ENCODE measurements at regions not wholly inside any gene's neighbourhood (a gene's known extent, or its start where the extent isn't known, plus 50 kb on each side); places are given as distances from the start of the nearest gene placed in this dataset.

DNA sequence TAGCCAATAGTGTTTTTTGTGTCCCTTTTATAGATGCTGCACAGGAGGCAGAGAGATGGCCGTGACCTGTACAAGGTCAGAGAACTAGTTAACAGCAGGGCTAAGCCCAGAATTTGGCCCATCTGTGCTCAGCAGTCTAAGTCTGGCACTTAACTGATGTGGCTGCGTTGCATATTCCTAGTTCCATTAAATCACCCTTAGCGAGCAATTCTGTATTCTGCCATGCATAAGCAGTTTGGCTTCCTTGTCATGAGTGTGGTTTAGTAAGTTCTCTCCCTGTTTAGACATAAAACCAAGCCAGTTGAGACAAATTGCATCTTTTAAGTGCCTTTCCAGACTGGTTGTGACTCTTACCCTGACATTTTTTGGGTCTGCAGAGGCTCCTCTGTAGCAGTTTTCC, 230.6 kb upstream of the TENM4 start:
- Histone ChIP-seq H3K27ac (no peak overlapping the region), H3K4me3 (no peak overlapping the region)
- TF ChIP-seq, protein P1, sequence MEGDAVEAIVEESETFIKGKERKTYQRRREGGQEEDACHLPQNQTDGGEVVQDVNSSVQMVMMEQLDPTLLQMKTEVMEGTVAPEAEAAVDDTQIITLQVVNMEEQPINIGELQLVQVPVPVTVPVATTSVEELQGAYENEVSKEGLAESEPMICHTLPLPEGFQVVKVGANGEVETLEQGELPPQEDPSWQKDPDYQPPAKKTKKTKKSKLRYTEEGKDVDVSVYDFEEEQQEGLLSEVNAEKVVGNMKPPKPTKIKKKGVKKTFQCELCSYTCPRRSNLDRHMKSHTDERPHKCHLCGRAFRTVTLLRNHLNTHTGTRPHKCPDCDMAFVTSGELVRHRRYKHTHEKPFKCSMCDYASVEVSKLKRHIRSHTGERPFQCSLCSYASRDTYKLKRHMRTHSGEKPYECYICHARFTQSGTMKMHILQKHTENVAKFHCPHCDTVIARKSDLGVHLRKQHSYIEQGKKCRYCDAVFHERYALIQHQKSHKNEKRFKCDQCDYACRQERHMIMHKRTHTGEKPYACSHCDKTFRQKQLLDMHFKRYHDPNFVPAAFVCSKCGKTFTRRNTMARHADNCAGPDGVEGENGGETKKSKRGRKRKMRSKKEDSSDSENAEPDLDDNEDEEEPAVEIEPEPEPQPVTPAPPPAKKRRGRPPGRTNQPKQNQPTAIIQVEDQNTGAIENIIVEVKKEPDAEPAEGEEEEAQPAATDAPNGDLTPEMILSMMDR (IDR thresholded peaks at IDR 0.05) = no peak
- DNase-seq (ENCODE audit: low spot score) = no peak

DNA sequence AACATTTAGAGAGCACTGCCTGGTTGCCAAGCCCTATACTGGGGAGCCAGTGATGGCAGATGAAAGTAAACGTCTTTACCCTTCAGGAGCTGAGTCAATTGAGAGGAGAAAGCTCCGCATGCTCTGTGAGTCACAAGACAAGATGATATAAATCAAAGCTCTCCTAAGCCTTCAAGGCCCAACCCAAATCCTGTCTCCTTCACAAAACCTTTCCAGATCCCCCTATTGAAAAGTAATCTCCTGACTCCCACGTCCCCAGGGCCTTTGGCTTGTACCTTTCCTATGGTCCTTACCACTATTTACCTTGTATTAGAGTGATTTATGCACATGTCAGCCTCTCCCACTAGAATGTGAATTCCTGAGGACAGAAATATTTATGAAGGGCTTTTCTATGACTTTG, 230.1 kb upstream of the TENM4 start:
- no peak for DNase-seq (ENCODE audit: low spot score)
- TF ChIP-seq, protein P1 (IDR thresholded peaks at IDR 0.05) = no peak
- no peak overlapping the region for H3K27ac ChIP-seq
- H3K4me3 ChIP-seq = no peak overlapping the region

DNA sequence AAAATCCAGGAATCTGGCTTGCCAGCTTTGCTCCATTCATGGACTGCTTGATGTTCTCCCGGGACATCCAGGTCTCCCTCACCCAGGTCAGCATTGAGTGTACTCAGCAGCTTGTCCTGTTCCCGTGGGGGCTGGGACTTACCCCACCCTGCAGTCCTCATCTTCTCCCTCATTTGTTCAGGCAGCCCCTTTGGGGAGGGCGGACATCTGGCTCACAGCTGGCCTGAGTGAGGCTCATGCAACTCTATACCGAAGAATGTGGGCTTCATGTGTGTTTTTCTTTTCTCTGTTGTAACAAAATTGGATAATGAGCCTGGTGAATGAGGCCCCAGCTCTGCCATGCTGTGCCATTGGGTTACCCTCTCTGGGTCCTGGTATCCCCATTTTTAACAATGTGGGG, 227.7 kb upstream of the TENM4 start:
- Histone ChIP-seq H3K27ac (no peak overlapping the region), H3K4me3 (no peak overlapping the region)
- TF ChIP-seq, protein P1 (IDR thresholded peaks at IDR 0.05) = no peak
- no peak for DNase-seq (ENCODE audit: low spot score)

DNA sequence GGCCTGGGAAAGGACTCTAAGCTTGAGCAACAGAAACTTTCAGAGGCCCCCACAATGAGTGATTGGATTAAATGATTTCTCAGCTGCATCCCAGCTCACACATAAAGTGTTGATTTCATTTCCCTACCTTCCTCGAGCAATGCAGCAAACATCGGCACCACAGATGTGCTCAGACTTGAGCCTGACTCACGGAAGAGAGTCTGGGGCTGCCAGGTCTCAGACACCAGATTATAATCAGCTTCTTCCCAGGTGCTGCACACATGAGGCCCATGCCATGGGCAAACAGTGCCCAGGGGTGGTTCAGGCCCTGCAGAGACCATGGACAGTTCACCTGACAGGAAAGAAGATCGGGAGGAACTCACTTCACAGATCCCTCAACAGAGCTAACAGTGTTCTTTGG, 226.6 kb upstream of the TENM4 start:
- Histone ChIP-seq H3K27ac (no peak overlapping the region), H3K4me3 (no peak overlapping the region)
- TF ChIP-seq, protein P1 (IDR thresholded peaks at IDR 0.05) = no peak
- DNase-seq (ENCODE audit: low spot score) = no peak

DNA sequence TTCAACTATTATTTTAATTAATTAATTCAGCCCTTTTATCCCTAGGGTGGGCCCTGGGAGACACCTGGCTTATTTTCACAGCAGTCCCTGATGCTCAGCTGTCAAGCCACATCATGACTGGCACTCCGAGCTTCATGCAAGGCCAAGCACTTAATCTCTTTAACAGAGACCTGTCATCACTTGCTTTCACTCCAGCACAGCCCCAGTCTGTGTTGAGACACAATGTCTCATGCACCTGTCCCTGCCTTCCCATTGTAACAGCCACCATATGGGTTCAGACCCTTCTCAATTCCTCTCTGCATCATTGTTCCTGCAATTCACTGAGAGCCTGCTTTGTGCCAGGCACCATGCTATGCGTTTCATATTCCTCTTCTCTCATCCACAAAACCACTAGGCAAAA, 222.2 kb upstream of the TENM4 start:
- DNase-seq (ENCODE audit: low spot score) = no peak
- H3K4me3 ChIP-seq = no peak overlapping the region
- H3K27ac ChIP-seq = no peak overlapping the region
- TF ChIP-seq, protein P1 (IDR thresholded peaks at IDR 0.05) = no peak

DNA sequence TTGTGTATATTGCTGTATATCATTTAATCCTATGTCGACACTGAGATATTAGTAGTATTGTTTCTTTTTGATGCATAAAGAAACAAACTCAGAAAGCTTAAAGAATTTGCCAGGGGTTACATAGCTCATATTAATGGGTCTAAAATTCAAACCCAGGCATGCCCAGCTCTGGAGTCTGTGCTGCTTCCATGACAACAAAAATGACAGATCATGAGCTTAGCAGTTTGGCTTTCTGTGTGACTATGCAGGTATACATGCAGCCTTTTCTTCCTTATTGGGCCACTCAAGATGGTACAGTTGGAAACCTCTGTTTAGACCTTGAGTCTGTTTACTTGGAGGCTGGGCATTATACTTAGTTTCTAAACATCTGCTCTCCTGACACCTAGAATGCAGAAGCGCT, 220.5 kb upstream of the TENM4 start:
- DNase-seq (ENCODE audit: low spot score) = no peak
- TF ChIP-seq, protein P1 (IDR thresholded peaks at IDR 0.05) = no peak
- H3K27ac ChIP-seq = no peak overlapping the region

DNA sequence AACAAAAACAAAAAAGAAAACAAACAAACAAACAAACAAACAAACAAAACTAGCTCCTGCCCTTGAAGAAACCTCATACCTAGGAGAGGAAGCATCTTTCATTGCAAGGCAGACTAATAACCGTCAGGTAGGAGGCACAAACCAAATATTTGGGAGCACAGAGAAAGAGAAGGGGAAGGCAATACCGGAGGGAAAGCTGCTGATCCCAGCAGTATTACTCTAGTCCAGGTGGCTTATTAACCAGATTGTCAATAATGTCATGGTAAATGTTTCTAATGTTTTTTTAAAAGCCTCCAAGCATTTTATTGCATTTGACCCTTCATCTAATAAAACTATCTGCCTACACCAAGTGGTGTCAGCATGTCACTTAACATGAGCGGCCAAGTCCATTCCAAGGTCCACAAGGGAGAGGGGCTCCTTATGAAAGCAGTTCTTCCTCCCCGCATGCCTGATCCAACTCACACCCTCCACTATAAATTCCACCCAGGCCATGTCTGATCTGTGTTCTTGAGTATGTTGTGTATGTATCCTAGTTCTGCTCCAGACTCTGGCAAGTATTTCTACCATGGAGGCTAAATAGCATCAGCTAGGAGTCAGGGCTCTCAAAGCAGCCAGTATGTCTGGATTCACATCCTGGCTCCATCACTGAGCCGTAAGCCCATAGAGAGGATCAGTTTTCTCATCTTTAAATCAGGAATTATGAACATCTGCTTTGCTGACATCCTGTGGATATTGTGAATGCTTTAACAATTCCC, 208.1 kb upstream of the TENM4 start:
- Histone ChIP-seq H3K27ac (no peak overlapping the region), H3K4me3 (no peak overlapping the region)
- TF ChIP-seq, protein P1 (IDR thresholded peaks at IDR 0.05) = no peak
- DNase-seq (ENCODE audit: low spot score) = no peak

More for the DNA sequence above, 220.5 kb upstream of the TENM4 start:
- no peak overlapping the region for H3K4me3 ChIP-seq

Measured in coronary artery (tissue), 2 donors.